DND-41 (cell line): ENCODE measurements at regions not wholly inside any gene's neighbourhood (a gene's known extent, or its start where the extent isn't known, plus 50 kb on each side); places are given as distances from the start of the nearest gene placed in this dataset.
"Not testable (repeated sequence)": the region's sequence is repeated elsewhere in the genome, so short reads cannot be mapped to it uniquely, and the experiment has no call there.

ENCODE experiments used
- ATAC-seq: fragments of 200-7000 bp; cut with Tn5 transposase; 3 replicates; pipeline ENCODE4 v1.9.1; 2021; ENCODE audit warnings: low read depth; ENCODE audit not compliant: insufficient read depth
- DNase-seq: peaks from one replicate; pipeline ENCODE4 v3.0.0-alpha.2; 2020
- H2AFZ ChIP-seq: 2 replicates; pipeline ENCODE4 v1.6.0; 2012; ENCODE audit warnings: low read depth, low read length
- H3K27ac ChIP-seq: 2 replicates; pipeline ENCODE4 v1.5.1; 2012; ENCODE audit warnings: low read length, inconsistent platforms
- H3K27me3 ChIP-seq: fragments of 200-600 bp; sonication (generic); 2 replicates; pipeline ENCODE4 v1.6.0; 2012; ENCODE audit warnings: low read length, mild to moderate bottlenecking, inconsistent platforms; ENCODE audit not compliant: insufficient read depth, poor library complexity
- H3K36me3 ChIP-seq: 2 replicates; pipeline ENCODE4 v1.5.1; 2012; ENCODE audit warnings: low read length, inconsistent platforms; ENCODE audit not compliant: insufficient read depth
- H3K4me1 ChIP-seq: 2 replicates; pipeline ENCODE4 v1.5.1; 2012; ENCODE audit warnings: mild to moderate bottlenecking, low read length; ENCODE audit not compliant: insufficient read depth
- H3K4me2 ChIP-seq: 2 replicates; pipeline ENCODE4 v1.6.0; 2012; ENCODE audit warnings: mild to moderate bottlenecking, moderate library complexity, low read length, inconsistent platforms; ENCODE audit not compliant: insufficient read depth
- H3K4me3 ChIP-seq, 2 experiments: fragments of 200-600 bp in 1 of 2; shearing (Covaris generic) in 1 of 2; 2 replicates each; pipeline ENCODE4 v1.5.1; 2012 to 2016; ENCODE audit warnings: inconsistent platforms in 2 of 2, low read length in 2 of 2, mild to moderate bottlenecking in 2 of 2, low read depth in 1 of 2, moderate library complexity in 1 of 2
- H3K79me2 ChIP-seq: 2 replicates; pipeline ENCODE4 v1.6.0; 2012; ENCODE audit warnings: low read length, inconsistent platforms; ENCODE audit not compliant: insufficient read depth
- H3K9ac ChIP-seq: 2 replicates; pipeline ENCODE4 v1.6.0; 2012; ENCODE audit warnings: low read depth, mild to moderate bottlenecking, inconsistent platforms, low read length, moderate library complexity
- H3K9me3 ChIP-seq: 2 replicates; pipeline ENCODE4 v1.5.1; 2012; ENCODE audit warnings: low read length, moderate library complexity, mild to moderate bottlenecking, inconsistent platforms; ENCODE audit not compliant: insufficient read depth, severe bottlenecking
- H4K20me1 ChIP-seq: 2 replicates; pipeline ENCODE4 v1.6.0; 2012; ENCODE audit warnings: low read length; ENCODE audit not compliant: insufficient read depth

DNA sequence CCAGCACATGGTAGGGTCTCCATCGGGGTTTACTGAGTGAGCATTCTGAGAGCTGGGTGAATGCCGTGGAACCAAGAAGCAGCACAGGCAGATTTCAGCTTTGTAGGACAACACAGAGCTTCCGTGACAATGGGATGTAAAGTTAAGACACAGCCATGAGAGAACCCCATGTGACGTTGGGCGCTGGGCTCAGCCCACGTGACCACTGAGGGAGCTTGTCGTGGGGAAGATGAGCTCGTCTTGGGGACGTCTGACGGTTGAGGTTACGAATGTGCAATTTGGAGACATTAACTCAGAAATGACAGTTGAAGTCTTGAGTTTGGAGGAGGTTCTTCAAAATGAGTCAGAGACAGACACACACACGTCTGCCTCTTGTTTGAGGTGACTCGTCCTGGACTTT, 51.5 kb upstream of the MUC20 start:
- not testable (repeated sequence) for H3K4me2 ChIP-seq, H2AFZ ChIP-seq, H3K27me3 ChIP-seq, H3K9ac ChIP-seq, H3K79me2 ChIP-seq, H3K27ac ChIP-seq, DNase-seq, H4K20me1 ChIP-seq, ATAC-seq, H3K9me3 ChIP-seq, H3K4me3 ChIP-seq, H3K4me1 ChIP-seq
- peaks cover 43% of the 10 kb centered on the region for H3K36me3 ChIP-seq

DNA sequence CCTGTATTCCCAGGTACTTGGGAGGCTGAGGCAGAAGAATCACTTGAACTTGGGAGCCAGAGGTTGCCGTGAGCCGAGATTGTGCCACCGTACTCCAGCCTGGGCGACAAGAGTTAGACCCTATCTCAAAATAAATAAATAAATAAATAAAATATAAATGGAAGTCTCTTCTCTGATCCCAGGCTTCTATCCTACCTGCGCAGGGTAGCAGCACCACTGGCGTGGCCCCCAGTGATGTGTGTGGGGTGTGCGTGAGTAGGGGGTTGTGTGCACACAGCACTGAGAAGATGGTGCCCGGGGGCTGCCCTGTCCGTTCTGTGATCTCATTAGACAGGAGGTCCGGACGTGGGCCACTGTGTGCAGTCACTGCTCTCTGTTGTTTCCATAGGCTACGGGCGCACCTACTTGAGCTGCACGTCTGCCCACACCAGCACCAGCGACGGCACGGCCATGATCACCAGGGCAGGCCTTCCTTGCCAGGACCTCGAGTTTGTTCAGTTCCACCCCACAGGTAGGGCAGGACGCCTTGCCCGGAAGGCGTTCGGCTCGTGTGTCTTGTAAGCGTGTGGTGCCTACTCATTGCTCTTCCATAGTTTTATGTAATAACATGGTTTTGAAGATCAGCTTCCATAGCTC, 52.5 kb upstream of the MUC20 start:
- not testable (repeated sequence) for H3K9ac ChIP-seq, H3K27me3 ChIP-seq, DNase-seq, H2AFZ ChIP-seq, H3K9me3 ChIP-seq, H3K4me1 ChIP-seq, H4K20me1 ChIP-seq, H3K27ac ChIP-seq, H3K79me2 ChIP-seq, H3K4me2 ChIP-seq, H3K4me3 ChIP-seq
- ATAC-seq: 0 out of 3 replicates have a peak, but pooled peaks have one; percentile 22
- H3K36me3 ChIP-seq: peaks cover 40% of the 10 kb centered on the region

DNA sequence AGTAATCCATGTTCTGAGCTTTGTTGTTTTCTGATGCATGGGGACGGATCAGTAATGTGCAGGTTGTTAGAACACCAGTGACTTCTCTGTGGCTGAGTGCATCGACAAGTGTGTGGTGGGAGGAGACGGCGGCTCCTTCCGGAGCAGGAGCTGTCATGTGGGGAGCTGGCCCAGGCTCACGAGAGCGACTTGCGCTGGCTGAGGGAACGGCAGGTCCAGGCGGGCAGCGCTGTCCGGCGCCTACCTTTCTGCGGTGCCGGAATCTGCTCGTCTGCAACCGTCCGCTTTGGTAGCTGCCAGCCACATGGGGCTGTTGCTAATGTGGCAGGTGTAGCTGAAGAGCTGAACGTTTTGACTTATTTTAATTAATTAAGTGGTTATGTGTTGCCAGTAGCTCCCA, 55.5 kb upstream of the MUC20 start:
- not testable (repeated sequence) for ATAC-seq, H3K9me3 ChIP-seq, H3K27me3 ChIP-seq, H4K20me1 ChIP-seq, H3K27ac ChIP-seq, H3K4me1 ChIP-seq, H3K4me2 ChIP-seq, DNase-seq, H3K4me3 ChIP-seq, H3K9ac ChIP-seq, H2AFZ ChIP-seq, H3K79me2 ChIP-seq
- H3K36me3 ChIP-seq: peaks cover 30% of the 10 kb centered on the region

DNA sequence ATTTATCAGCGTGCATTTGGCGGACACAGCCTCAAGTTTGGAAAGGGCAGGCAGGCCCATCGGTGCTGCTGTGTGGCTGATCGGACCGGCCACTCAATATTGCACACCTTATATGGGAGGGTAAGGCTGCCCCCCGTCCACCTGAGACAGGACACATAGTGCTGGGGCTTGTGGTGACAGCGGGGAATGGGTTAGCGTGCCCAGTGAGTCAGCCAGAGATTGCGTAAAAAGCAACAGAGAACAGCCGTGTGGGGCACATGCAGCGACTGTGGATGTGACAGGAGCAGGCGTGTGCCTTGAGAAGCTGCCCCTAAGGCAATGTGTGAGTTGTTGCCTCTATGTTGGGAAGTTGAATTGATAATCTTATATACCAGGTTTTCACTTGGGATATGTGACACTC, 56.6 kb upstream of the MUC20 start:
- not testable (repeated sequence) for DNase-seq, H3K9ac ChIP-seq, ATAC-seq, H3K79me2 ChIP-seq, H3K4me1 ChIP-seq, H2AFZ ChIP-seq, H3K9me3 ChIP-seq, H3K4me3 ChIP-seq, H3K27ac ChIP-seq, H3K4me2 ChIP-seq, H4K20me1 ChIP-seq, H3K27me3 ChIP-seq
- peaks cover 26% of the 10 kb centered on the region for H3K36me3 ChIP-seq

DNA sequence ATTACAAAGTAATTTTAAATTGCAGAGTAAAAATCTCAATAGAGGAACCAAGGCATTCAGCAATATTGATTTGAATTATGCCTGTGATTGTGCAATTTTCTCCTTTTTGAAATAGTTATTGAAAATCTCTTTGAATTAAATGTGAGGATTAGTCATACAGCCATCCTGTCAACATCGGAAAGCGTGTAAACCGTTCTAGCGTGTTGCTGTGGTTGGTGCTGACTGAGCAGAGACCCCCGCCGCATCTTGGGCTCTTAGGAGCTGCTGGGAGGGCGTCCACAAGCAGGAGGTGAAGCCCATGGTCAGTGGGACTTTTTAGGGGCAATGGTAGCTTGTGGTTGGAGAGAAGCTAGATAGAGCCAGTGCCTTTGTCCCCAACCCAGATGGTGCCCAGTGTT, 61.6 kb upstream of the MUC20 start:
- not testable (repeated sequence) for H3K4me3 ChIP-seq, H2AFZ ChIP-seq, H3K4me1 ChIP-seq, H3K9me3 ChIP-seq, H3K36me3 ChIP-seq, H3K9ac ChIP-seq, H3K27me3 ChIP-seq, DNase-seq, H4K20me1 ChIP-seq, H3K27ac ChIP-seq, ATAC-seq, H3K79me2 ChIP-seq
- peak overlapping the region; percentile 48; the same call in 1 of the 2 replicates for H3K4me2 ChIP-seq

DNA sequence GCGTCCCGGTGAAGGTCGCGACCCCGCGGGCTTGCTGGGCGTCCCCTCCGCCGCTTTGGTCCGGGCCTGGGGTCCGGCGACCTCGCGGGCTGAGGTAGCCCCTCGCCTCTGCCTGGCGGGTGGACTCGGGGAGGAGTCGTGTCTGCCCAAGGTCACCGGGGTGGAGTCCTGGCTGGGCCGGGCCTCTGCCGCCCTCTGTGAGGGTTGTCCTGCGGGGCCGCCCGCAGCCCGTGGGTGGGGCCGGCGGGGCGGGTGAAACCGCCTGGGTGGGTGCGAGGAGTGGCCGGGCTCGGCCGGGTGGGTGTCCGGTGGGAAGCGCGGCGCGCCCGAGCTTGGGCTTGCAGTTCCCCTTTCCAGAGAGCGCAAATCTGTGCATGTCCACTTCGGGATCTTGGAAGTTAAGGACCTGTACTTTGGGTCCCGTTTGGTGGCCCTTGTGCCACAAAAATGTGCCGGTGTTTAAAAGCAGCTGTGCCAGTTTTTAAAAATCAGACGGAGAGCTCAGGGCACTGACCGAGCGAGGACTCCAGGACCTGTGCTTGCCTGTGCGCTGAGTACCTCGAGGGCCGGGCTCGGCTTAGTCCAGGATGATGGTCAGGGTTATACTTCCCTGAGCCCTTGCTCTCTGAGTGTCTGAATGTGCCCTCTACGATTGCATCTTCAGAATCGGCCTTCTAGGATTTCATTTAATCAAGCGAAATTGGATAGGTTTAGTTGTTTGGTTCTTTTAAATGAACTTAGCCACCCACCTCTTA, 62.2 kb upstream of the MUC20 start:
- H3K4me2 ChIP-seq: peak overlapping the region; percentile 45
- not testable (repeated sequence) for H3K79me2 ChIP-seq, H3K9me3 ChIP-seq, H2AFZ ChIP-seq, H3K36me3 ChIP-seq, DNase-seq, H3K27me3 ChIP-seq, H3K27ac ChIP-seq, H3K4me1 ChIP-seq, H4K20me1 ChIP-seq
- peak overlapping the region in 1 of 2 experiments; percentile 56; a peak in 3 of 4 replicates for H3K4me3 ChIP-seq
- peak; percentile 29 for ATAC-seq
- H3K9ac ChIP-seq: peak overlapping the region; percentile 66

DNA sequence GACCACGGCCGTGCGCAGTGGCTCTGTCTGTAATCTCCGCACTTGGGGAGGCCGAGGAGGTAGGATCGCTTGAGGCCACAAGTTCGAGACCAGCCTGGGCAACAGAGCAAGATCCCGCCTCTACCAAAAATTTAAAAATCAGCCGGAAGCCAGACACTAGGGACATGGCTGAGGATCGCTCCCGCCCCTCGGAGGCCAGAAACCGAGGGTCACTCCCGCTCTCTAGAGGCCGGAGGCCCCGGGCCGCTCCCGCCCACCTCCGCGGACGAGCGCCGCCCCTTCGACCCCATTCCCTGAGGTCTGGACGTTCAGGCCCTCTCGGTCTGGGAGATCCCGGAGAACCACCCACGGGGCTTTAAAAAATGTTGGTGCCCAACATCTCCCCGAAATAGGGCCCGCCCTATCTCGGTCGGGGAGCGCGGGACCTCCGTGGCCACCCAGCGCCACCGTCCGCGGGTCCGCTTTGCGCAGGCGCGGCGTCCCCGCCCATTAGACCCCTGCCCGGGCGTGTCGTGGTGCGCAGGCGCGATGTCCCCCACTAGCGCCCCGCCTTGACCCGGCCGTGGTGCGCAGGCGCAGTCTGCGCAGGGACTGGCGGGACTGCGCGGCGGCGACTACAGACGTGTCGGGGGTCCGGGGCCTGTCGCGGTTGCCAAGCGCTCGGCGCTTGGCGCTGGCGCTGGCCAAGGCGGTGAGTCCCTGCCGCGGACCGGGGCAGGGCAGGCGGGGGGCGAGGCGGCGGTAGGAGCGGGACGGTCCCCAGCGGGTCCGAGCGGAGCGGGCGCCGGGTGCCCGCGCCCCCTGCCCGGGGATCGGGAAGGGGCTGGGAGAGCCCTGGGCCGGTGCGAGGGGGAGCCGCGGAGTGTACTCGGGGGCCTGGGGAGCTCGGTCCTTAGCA, 63.1 kb upstream of the MUC20 start:
- DNase-seq (peak; percentile 93), ATAC-seq (peak; percentile 88)
- H3K27ac ChIP-seq: peak overlapping the region; percentile 76
- not testable (repeated sequence) for H3K9me3 ChIP-seq, H3K27me3 ChIP-seq, H4K20me1 ChIP-seq, H3K4me1 ChIP-seq, H3K36me3 ChIP-seq, H3K79me2 ChIP-seq
- H3K9ac ChIP-seq: peak overlapping the region; percentile 66
- H3K4me3 ChIP-seq: peak overlapping the region; percentile 40 to 56; a peak in 3 of 4 replicates
- H2AFZ ChIP-seq: peak overlapping the region; percentile 68
- H3K4me2 ChIP-seq: peak overlapping the region; percentile 63

DNA sequence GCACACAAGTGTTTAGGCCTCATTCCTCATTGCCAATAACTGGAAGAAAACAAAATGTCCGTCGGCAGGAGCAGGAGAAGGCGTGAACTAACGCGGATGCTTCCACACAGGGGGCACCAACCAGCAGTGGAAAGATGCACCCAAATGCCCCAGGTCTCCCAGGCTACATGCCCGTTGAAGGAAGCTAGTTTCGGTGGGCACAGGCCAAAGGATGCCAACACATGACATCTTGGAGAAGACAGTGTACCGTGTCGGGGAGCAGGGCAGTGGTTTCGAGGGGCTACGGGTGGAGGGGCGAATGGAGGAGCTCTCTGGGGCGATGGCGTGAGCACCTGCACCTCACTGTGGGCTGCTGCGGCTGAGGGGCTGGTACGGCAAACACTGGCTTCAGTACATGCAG, 64.7 kb upstream of the MUC20 start:
- not testable (repeated sequence) for H3K4me2 ChIP-seq, H3K9me3 ChIP-seq, H3K4me3 ChIP-seq

More for the DNA sequence above, 64.7 kb upstream of the MUC20 start:
- not testable (repeated sequence) for H3K4me1 ChIP-seq, H3K79me2 ChIP-seq, H4K20me1 ChIP-seq, H2AFZ ChIP-seq, H3K9ac ChIP-seq, H3K27me3 ChIP-seq, DNase-seq, H3K36me3 ChIP-seq, H3K27ac ChIP-seq, ATAC-seq
